Mesenteric fat pad (tissue), 1 donor: ENCODE measurements at regions not wholly inside any gene's neighbourhood (a gene's known extent, or its start where the extent isn't known, plus 50 kb on each side); places are given as distances from the start of the nearest gene placed in this dataset.

Source experiments
- DNase-seq: peaks from one replicate; pipeline ENCODE4 v3.0.0-alpha.2; 2020; ENCODE audit warnings: low spot score
- donor health status: DM: yes; HTN: yes; CAD: no.

GRCh38 chr12:28876196-28876798 lies 272.8 kb upstream of the FAR2 start:
- no peak for DNase-seq

- DNase-seq, result no peak
These were observed 271.2 kb upstream of the FAR2 start for GRCh38 chr12:28877854-28878253.

GRCh38 chr12:28878629-28879028 lies 270.4 kb upstream of the FAR2 start:
- DNase-seq, result no peak

GRCh38 chr12:28879379-28879778 lies 269.7 kb upstream of the FAR2 start:
- no peak for DNase-seq

- DNase-seq, result no peak
These were observed 266.6 kb upstream of the FAR2 start for GRCh38 chr12:28882444-28882843.

GRCh38 chr12:28883406-28883997 lies 265.6 kb upstream of the FAR2 start:
- no peak for DNase-seq

- DNase-seq, result no peak
These were observed 264.0 kb upstream of the FAR2 start for GRCh38 chr12:28884904-28885679.

GRCh38 chr12:28885928-28886327 lies 263.1 kb upstream of the FAR2 start:
- no peak for DNase-seq

- no peak for DNase-seq
These were observed 261.6 kb upstream of the FAR2 start for GRCh38 chr12:28887461-28887990.

- no peak for DNase-seq
These were observed 258.4 kb upstream of the FAR2 start for GRCh38 chr12:28890664-28891063.

- no peak for DNase-seq
These were observed 258.0 kb upstream of the FAR2 start for GRCh38 chr12:28891126-28891525.

GRCh38 chr12:28893365-28893764 lies 255.7 kb upstream of the FAR2 start:
- no peak for DNase-seq

GRCh38 chr12:28893856-28894255 lies 255.2 kb upstream of the FAR2 start:
- no peak for DNase-seq

- no peak for DNase-seq
These were observed 252.7 kb upstream of the FAR2 start for GRCh38 chr12:28896421-28896820.

GRCh38 chr12:28898038-28898437 lies 251.0 kb upstream of the FAR2 start:
- no peak for DNase-seq

GRCh38 chr12:28899951-28900350 lies 249.1 kb upstream of the FAR2 start:
- DNase-seq, result no peak

- no peak for DNase-seq
These were observed 243.7 kb upstream of the FAR2 start for GRCh38 chr12:28905220-28905955.

GRCh38 chr12:28908646-28909045 lies 240.4 kb upstream of the FAR2 start:
- no peak for DNase-seq

- DNase-seq, result no peak
These were observed 239.8 kb upstream of the FAR2 start for GRCh38 chr12:28909291-28909690.

- DNase-seq, result no peak
These were observed 223.2 kb upstream of the FAR2 start for GRCh38 chr12:28925719-28926376.

- DNase-seq, result no peak
These were observed 218.4 kb upstream of the FAR2 start for GRCh38 chr12:28930704-28931103.
